Epithelial cell of proximal tubule (primary cell): ENCODE measurements at regions not wholly inside any gene's neighbourhood (a gene's known extent, or its start where the extent isn't known, plus 50 kb on each side); places are given as distances from the start of the nearest gene placed in this dataset.

Experiments used
- DNase-seq: peaks from one replicate; pipeline ENCODE4 v3.0.0-alpha.2; 2011; ENCODE audit warnings: low read depth
- H3K4me3 ChIP-seq: 2 replicates; pipeline ENCODE4 v1.5.1; 2011; ENCODE audit warnings: low read depth, mild to moderate bottlenecking, low read length
- CTCF ChIP-seq: conservative IDR thresholded peaks from 2 replicates; pipeline ENCODE4 v1.5.1; 2012; ENCODE audit warnings: low read depth, mild to moderate bottlenecking, low read length

- no peak for DNase-seq
- H3K4me3 ChIP-seq = no peak overlapping the region
- no peak for TF ChIP-seq CTCF
Observed at GRCh38 chr11:134746609-134747008, 334.6 kb upstream of the B3GAT1 start.

GRCh38 chr11:134745456-134745855 lies 333.4 kb upstream of the B3GAT1 start:
- no peak for DNase-seq
- no peak for TF ChIP-seq CTCF

GRCh38 chr11:134743820-134744195 lies 331.8 kb upstream of the B3GAT1 start:
- H3K4me3 ChIP-seq = no peak overlapping the region
- no peak for DNase-seq
- no peak for TF ChIP-seq CTCF

More at GRCh38 chr11:134745456-134745855, 333.4 kb upstream of the B3GAT1 start:
- H3K4me3 ChIP-seq = no peak overlapping the region

GRCh38 chr11:134742956-134743819 lies 331.1 kb upstream of the B3GAT1 start:
- TF ChIP-seq CTCF = no peak
- no peak for DNase-seq

GRCh38 chr11:134742224-134742612 lies 330.2 kb upstream of the B3GAT1 start:
- no peak for DNase-seq
- no peak overlapping the region for H3K4me3 ChIP-seq
- TF ChIP-seq CTCF = no peak

More at GRCh38 chr11:134742956-134743819, 331.1 kb upstream of the B3GAT1 start:
- no peak overlapping the region for H3K4me3 ChIP-seq

- DNase-seq = no peak
- no peak for TF ChIP-seq CTCF
Observed at GRCh38 chr11:134741453-134742223, 329.6 kb upstream of the B3GAT1 start.

More at GRCh38 chr11:134741453-134742223, 329.6 kb upstream of the B3GAT1 start:
- no peak overlapping the region for H3K4me3 ChIP-seq
